ENCODE measurements at regions not wholly inside any gene's neighbourhood (a gene's known extent, or its start where the extent isn't known, plus 50 kb on each side); places are given as distances from the start of the nearest gene placed in this dataset.

DNA sequence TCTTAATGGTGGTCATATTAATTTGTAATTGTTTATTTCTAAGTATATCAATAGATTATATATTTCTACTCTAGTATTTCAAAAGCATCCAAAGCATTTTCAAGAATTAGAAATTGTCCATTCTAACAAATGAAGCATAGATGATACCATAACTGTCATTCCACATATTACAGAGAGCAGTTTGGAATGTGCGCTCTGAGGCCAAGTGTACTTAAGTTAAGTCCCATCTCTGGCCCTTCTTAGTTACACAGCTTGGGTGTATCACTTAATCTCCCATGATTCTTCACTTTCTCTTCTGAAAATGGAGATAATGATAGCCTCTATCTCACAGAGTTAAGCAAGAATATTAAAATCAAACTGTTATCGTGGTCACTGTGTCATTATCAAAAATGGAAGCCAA, 281.1 kb downstream of the MRPL39 start:
- Histone ChIP-seq H3K4ac (replicated peaks; ENCODE audit: insufficient read length, low read depth, low read length) (no peak overlapping the region), H2BK20ac (ENCODE audit: low read length) (no peak overlapping the region), H3K23me2 (ENCODE audit: low read depth, low read length) (no peaks in the 10 kb centered on the region), H2AK5ac (ENCODE audit: low read depth, low read length) (no peak overlapping the region), H3K18ac (ENCODE audit: extremely low read depth, low read length) (no peak overlapping the region), H3K36me3 (ENCODE audit: control insufficient read depth in 2 of 4, insufficient read depth in 4 of 4, low read length in 3 of 4) (no peaks in the 10 kb centered on the region), H3K4me1 (replicated peaks in 1 of 4; ENCODE audit: control insufficient read depth in 3 of 4, insufficient read depth in 4 of 4, low read length in 3 of 4) (no peaks in the 10 kb centered on the region; a peak in 1 of 7 replicates), H2BK5ac (ENCODE audit: low read depth, low read length) (no peak overlapping the region), H4K5ac (ENCODE audit: insufficient read length, low read depth, low read length) (no peak overlapping the region), H2BK15ac (ENCODE audit: low read length) (no peak overlapping the region), H3K27me3 (replicated peaks in 1 of 4; ENCODE audit: control insufficient read depth in 3 of 4, extremely low read depth in 1 of 4, insufficient read depth in 3 of 4, low read length in 3 of 4) (peaks cover 0 to 1% (median 0%) of the 10 kb centered on the region in 4 experiments; a peak in 1 of 7 replicates), H4K20me1 (replicated peaks in 1 of 2; ENCODE audit: control insufficient read depth in 1 of 2, insufficient read depth in 2 of 2, low read length in 2 of 2) (no peaks in the 10 kb centered on the region), H3K79me2 (ENCODE audit: control insufficient read depth in 1 of 2, insufficient read depth in 2 of 2, low read length in 2 of 2) (no peaks in the 10 kb centered on the region), H2BK12ac (ENCODE audit: low read depth, low read length) (no peak overlapping the region), H3K27ac (ENCODE audit: low read depth, low read length) (no peak overlapping the region), H4K8ac (ENCODE audit: extremely low read depth, insufficient read depth, low read length) (no peak overlapping the region), H3K23ac (ENCODE audit: insufficient read length) (no peak overlapping the region), H3K9me3 (ENCODE audit: insufficient read depth in 2 of 2, low read depth in 1 of 2, low read length in 1 of 2) (no peaks in the 10 kb centered on the region), H3K4me3 (ENCODE audit: extremely low read depth in 1 of 4, insufficient read depth in 2 of 4, low read depth in 3 of 4, low read length in 4 of 4) (no peak overlapping the region), H3K9ac (replicated peaks in 1 of 4; ENCODE audit: extremely low read depth in 1 of 4, low read depth in 3 of 4, low read length in 3 of 4) (no peak overlapping the region), H3K14ac (ENCODE audit: insufficient read length) (no peak overlapping the region), H4K91ac (replicated peaks; ENCODE audit: insufficient read length, low read length) (no peak overlapping the region), H2AFZ (ENCODE audit: low read length) (no peak overlapping the region), H3K4me2 (ENCODE audit: insufficient read depth in 1 of 2, low read depth in 2 of 2, low read length in 2 of 2) (no peak overlapping the region), H3K56ac (replicated peaks; ENCODE audit: insufficient read length, low read depth, low read length) (no peak overlapping the region), H2BK120ac (replicated peaks; ENCODE audit: low read depth, low read length) (no peak overlapping the region), H3K79me1 (ENCODE audit: low read depth, low read length) (no peaks in the 10 kb centered on the region)
- DNase-seq (ENCODE audit: low read depth in 1 of 2, low spot score in 2 of 2) (no peak), FAIRE-seq (no peak)
- WGBS, 2 experiments (ENCODE audit: extremely low coverage in 1 of 2, insufficient coverage in 1 of 2, insufficient read length in 1 of 2, insufficient replicate concordance in 2 of 2, low coverage in 1 of 2, low lambda C conversion rate in 2 of 2, missing lambda C conversion rate in 1 of 2): 94% methylated on average over 2 of the region's 2 CpGs; no CpG with 5 or more reads in 1 of the 2 experiments
- POLR2A ChIA-PET (ENCODE audit: partially characterized antibody): no interaction called here
- CTCF ChIA-PET (ENCODE audit: partially characterized antibody): interaction anchor here (1.3 kb wide), 1 partner anchor 43 kb away, joined by 5 read pairs; no protein-coding TSS in a partner anchor
- TF ChIP-seq ZNF274 (IDR thresholded peaks at IDR 0.05; ENCODE audit: borderline replicate concordance, extremely low read depth, low read length): no peak
- TF ChIP-seq PHF8 (conservative IDR thresholded peaks at IDR 0.05; ENCODE audit: low read depth, low read length): no peak
